Suppressor macrophage (primary cell): ENCODE measurements at regions not wholly inside any gene's neighbourhood (a gene's known extent, or its start where the extent isn't known, plus 50 kb on each side); places are given as distances from the start of the nearest gene placed in this dataset.
A peak's percentile ranks its signal among the peaks of the same experiment; 100 is the strongest.

Experiments
- DNase-seq, 4 experiments: peaks; one replicate each; pipeline ENCODE4 v3.0.0-alpha.2; 2020 to 2022

GRCh38 chr3:116849261-116849688 lies 139.7 kb downstream of the TUSC7 start:
- no peak for DNase-seq

DNA sequence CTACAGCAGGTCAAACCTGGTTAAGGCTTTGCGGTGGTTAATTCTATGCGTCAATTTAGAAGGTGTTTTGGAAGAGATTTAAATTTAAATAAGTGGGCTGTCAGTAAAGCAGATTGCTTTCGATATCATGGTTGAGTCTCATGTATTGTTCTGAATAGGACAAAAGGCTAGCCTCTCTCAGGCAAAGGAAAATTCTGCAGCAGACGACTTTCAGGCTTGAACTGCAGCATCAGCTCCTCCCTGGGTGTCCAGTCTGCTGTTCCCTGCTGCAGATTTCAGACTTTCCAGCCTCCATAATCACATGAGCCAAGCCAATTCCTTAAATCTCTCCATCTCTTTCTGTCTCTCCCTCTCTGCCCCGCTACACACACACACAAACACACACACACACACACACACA lies 143.2 kb downstream of the TUSC7 start:
- DNase-seq = no peak

GRCh38 chr3:116863270-116863770 lies 153.7 kb downstream of the TUSC7 start:
- DNase-seq = no peak

DNA sequence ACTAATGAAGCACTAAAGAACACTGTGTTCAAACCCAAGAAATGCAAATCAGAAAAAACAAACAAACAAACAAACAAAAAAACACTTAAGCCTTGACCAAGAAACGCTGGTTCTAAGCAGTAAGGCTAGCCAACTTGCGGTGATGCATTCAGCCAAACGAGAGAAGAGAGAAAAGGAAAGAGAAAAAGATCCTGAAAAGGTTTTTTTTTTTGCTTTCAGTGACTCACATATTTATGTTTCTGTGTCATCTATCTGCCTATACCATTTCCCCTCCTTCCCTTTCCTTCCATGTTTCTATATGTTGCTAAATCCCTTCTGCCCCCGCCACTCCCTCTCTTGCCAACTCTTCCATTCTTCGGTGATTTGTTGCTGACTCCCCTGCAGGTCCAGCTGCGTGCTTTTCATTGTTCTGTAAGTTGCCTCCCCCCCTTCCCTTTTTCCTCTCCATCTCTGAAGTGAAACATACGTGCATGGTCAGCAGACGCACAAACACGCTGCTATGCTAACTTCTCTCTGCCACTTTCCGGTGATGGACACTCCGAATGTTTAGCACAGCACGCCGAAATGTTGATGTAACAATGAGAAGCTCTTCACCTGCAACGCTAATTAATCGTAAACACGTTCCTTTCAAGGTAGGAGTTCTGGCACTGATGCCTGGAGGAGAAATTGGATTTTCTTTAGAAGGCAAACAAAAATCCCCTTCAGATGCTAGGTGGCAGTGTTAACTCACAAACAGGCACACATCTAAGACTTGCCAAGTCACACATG lies 154.4 kb downstream of the TUSC7 start:
- DNase-seq = peak in 3 of 4 experiments; percentile 7 to 12 (median 8)

DNA sequence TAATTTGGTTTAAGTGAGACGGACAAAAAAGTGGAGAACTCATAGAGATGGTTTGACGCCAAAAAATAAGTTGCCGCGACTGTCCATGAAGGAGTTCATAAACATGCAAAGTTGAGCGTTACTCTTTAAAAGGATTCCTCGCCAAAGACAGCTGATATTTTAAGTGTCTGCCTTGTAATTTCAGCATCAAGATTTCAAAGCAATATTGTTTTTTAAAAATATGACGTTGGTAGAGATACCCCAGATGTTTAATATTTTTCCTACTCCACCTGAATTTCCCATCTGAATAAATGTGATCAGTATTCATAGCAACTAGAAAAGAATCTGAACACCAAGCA lies 155.0 kb downstream of the TUSC7 start:
- no peak for DNase-seq

DNA sequence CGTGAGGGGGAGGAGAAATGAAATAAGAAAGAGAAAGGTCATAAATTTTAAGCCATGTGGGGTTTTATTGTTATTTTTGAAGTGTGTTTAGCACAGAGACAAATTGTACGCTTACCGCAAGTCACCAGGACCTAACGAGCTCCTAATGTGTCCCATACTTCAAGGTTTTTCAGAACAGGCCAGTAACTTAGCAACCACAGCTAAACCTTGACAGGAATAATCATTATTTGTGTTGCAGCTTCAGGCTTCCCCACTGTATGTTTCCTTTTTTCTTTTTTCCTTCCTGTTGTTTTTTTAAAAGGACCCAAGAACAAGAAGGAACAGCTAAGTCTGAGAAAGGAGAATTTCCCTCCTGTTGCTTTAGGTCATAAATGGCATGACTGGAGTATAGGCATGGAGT lies 160.8 kb downstream of the TUSC7 start:
- DNase-seq = no peak

- DNase-seq = no peak
Observed at GRCh38 chr3:116871905-116872304, 162.3 kb downstream of the TUSC7 start.

DNA sequence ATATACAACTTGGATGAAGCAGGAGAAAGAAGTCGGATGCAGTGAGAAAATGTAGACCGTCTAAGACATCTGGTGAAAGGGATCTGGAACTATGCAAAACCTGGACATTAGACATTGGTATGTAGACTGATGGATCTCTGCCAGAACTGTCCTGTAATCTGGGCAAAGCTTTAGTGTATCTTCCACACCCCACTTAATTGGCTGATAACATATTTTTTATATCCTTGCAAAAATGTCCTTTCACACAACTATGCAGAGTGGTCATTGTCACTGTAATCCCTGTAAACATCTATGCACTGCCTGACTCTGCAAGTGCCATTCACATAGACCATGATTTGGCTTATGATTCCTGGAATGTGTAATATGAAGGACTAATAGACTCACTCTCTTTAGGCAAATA lies 163.1 kb downstream of the TUSC7 start:
- no peak for DNase-seq

GRCh38 chr3:116873142-116873541 lies 163.6 kb downstream of the TUSC7 start:
- no peak for DNase-seq

GRCh38 chr3:116877968-116878367 lies 168.4 kb downstream of the TUSC7 start:
- no peak for DNase-seq

GRCh38 chr3:116886202-116886893 lies 176.8 kb downstream of the TUSC7 start:
- DNase-seq = peak in 1 of 4 experiments; percentile 1

- DNase-seq = peak in 1 of 4 experiments; percentile 1
Observed at GRCh38 chr3:116896116-116896515, 186.5 kb downstream of the TUSC7 start.

- no peak for DNase-seq
Observed at GRCh38 chr3:116897382-116897781, 187.8 kb downstream of the TUSC7 start.

- DNase-seq = no peak
Observed at GRCh38 chr3:116899253-116899652, 189.7 kb downstream of the TUSC7 start.

DNA sequence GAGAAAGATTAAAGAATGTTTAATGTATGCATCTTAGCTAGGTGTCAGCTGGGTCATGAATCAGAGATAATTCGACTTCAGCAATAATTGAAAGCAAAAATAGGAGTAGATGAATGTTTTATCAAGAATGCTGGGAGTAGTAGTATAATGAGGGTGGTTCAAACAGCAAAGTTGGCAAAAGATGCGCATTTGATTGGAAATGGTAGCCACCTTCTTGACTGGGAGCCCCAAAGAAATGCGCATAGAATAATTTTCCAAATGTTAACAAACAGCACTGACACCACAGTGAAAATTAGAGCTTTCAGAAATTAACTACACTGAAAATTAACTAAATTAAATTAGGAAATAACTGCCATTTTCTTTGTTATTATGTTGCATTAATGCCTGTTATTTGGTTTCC lies 195.8 kb downstream of the TUSC7 start:
- no peak for DNase-seq

GRCh38 chr3:116905794-116906193 lies 196.2 kb downstream of the TUSC7 start:
- DNase-seq = no peak

GRCh38 chr3:116912116-116912515 lies 202.5 kb downstream of the TUSC7 start:
- no peak for DNase-seq

GRCh38 chr3:116914004-116914403 lies 204.4 kb downstream of the TUSC7 start:
- no peak for DNase-seq

DNA sequence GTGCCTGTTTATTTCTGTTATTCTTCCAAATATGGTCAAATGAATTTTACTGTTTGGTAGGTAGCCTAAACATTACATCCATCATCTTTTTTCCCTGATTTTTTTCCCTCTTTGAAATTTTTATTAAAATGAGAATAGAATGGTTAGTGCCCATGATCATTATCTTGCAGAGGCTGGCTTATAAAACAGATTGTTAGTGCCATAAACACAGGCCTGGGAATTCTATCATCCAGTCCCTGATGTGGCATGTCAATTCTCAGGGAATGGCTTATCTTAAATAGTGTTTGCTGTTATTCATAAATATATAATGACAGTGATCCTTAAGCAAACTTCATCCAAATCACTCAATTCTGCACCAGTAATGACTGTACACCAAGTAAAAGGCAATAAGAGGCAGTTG lies 207.3 kb downstream of the TUSC7 start:
- DNase-seq = no peak

DNA sequence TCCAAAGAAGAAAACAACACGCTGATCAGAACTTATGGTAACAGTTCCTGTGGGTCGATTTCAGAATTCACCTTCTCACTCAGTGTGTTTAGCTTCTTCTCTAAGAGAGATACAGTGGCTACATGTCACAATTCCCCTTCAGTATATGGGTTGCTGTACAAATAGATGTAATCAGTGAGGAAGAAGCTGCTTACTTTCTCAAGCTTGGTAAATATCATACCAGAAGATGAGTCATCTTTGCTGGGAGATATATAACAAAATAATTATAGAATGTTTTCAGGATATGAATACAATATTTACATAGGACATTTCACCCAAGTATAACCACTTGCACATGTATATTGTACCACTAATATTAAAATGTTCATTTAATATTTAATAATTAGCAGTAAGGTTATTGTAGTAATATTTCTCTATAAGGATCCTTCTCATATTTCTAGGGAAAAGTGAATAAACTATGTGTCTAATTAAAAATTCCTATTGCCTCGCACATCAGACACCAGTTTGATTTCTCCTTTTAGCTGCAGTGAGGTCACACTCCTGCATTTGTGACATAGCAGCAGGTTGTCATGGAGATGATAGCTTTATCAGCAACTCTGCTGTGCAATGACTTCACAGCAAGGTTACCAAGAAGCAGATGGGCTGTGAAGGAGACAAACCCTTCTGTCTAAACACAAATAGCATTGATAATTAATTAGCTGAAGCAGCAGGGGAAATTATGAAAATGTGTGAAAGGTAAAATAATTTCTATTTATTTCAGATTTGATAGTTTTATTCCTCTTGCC lies 211.4 kb downstream of the TUSC7 start:
- no peak for DNase-seq

DNA sequence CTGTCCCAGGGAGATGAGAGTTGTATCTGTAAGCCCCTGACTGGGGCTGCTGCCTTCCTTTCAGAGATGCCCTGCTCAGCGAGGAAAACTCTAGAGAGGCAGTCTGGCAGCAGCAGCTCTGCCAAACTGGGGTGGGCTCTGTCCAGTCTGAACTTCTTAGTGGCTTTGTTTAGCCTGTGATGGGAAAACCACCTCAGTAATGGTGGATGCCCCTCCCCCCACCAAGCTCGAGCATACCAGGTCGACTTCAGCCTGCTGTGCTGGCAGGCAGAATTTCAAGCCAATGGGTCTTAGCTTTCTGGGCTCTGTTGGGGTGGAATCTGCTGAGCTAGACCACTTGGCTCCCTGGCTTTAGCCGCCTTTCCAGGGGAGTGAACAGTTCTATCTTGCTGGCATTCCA lies 218.3 kb downstream of the TUSC7 start:
- no peak for DNase-seq

GRCh38 chr3:116929505-116930222 lies 220.1 kb downstream of the TUSC7 start:
- DNase-seq = no peak

- no peak for DNase-seq
Observed at GRCh38 chr3:116930786-116931185, 221.2 kb downstream of the TUSC7 start.
